ENCODE measurements at regions not wholly inside any gene's neighbourhood (a gene's known extent, or its start where the extent isn't known, plus 50 kb on each side); places are given as distances from the start of the nearest gene placed in this dataset.

GRCh38 chr12:87171356-87171755 is 857.8 kb downstream of the C12orf50 start:
- no peaks in the 10 kb centered on the region for H3K36me3 ChIP-seq
- H3K9me3 ChIP-seq, result no peaks in the 10 kb centered on the region
- no peak for TF ChIP-seq CTCF (IDR thresholded peaks at IDR 0.05)
- H3K4me1 ChIP-seq, result no peaks in the 10 kb centered on the region
- DNase-seq (no peak), ATAC-seq (no peak)
- no peak overlapping the region for H3K27ac ChIP-seq
- intact Hi-C loops (cut with DNase I), result no loop called here
- H3K4me3 ChIP-seq, result no peak overlapping the region
- no peaks in the 10 kb centered on the region for H3K27me3 ChIP-seq (ENCODE audit: low read depth)

DNA sequence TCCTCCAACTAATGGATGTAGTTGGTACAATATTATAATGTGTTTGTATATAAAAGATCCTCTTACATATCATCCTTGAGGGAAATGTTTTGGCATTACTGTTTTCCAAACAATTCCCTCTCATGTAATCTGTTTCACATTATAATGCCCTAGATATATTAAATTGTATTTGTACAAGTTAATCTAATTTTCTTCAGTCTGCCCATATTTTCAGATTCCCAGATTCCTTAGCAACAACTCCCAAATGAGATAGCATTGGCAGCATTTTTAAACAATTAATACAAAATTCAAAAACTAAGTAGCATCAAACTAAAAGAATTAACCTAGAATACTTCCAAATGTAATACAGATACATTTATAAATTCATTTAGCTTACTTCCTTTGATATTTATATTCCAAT is 860.2 kb downstream of the C12orf50 start:
- H3K27me3 ChIP-seq (ENCODE audit: low read depth), result no peaks in the 10 kb centered on the region
- no peak for TF ChIP-seq CTCF (IDR thresholded peaks at IDR 0.05)

DNA sequence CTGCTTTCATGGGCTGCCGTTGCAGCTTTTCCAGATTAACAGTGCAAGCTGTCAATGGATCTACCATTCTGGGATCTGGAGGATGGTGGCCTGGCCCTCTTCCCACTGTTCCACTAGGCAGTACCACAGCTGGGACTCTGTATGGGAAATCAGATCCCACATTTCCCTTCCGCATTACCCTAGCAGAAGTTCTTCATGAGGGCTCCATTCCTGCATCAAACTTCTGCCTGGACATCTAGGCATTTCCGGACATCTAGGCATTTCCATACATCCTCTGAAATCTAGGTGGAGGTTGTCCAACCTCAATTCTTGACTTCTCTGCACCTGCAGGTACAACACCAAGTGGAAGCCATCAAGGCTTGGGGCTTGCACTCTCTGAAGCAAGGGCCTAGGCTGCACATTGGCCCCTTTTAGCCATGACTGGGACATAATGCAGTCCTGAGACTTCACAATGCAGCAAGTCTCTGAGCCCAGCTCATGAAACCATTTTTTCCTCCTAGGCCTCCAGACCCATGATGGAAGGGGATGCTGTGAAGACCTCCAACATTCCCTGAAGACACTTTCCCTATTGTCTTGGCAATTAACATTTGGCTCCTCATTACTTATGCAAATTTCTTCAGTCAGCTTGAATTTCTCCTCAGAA is 863.3 kb downstream of the C12orf50 start:
- no peak for ATAC-seq
- TF ChIP-seq CTCF (IDR thresholded peaks at IDR 0.05), result no peak
- H3K4me3 ChIP-seq, result no peak overlapping the region
- intact Hi-C loops (cut with DNase I), result no loop called here
- H3K36me3 ChIP-seq, result no peaks in the 10 kb centered on the region
- H3K4me1 ChIP-seq, result no peaks in the 10 kb centered on the region
- H3K27me3 ChIP-seq (ENCODE audit: low read depth), result no peaks in the 10 kb centered on the region
- H3K9me3 ChIP-seq, result peaks cover 2% of the 10 kb centered on the region
- H3K27ac ChIP-seq, result no peak overlapping the region
- DNase-seq, result no peak

More for the DNA sequence above, 860.2 kb downstream of the C12orf50 start:
- intact Hi-C loops (cut with DNase I), result no loop called here
- Histone ChIP-seq H3K36me3 (no peaks in the 10 kb centered on the region), H3K4me3 (no peak overlapping the region), H3K4me1 (no peaks in the 10 kb centered on the region), H3K27ac (no peak overlapping the region), H3K9me3 (peaks cover 2% of the 10 kb centered on the region)
- ATAC-seq, result no peak
- DNase-seq, result no peak

- TF ChIP-seq CTCF (IDR thresholded peaks at IDR 0.05), result no peak
- no peak for ATAC-seq
- no peaks in the 10 kb centered on the region for H3K4me1 ChIP-seq
- H3K27ac ChIP-seq, result no peak overlapping the region
- no peaks in the 10 kb centered on the region for H3K27me3 ChIP-seq (ENCODE audit: low read depth)
- no peak overlapping the region for H3K4me3 ChIP-seq
- peaks cover 2% of the 10 kb centered on the region for H3K9me3 ChIP-seq
- intact Hi-C loops (cut with DNase I), result no loop called here
- H3K36me3 ChIP-seq, result no peaks in the 10 kb centered on the region
- no peak for DNase-seq
Measured at GRCh38 chr12:87163122-87163521, 866.1 kb downstream of the C12orf50 start.

GRCh38 chr12:87160848-87161601 is 868.2 kb downstream of the C12orf50 start:
- Histone ChIP-seq H3K27me3 (ENCODE audit: low read depth) (no peaks in the 10 kb centered on the region), H3K4me1 (no peaks in the 10 kb centered on the region), H3K27ac (no peak overlapping the region), H3K9me3 (peaks cover under 1% of the 10 kb centered on the region), H3K36me3 (no peaks in the 10 kb centered on the region), H3K4me3 (no peak overlapping the region)
- ATAC-seq (no peak), DNase-seq (no peak)
- intact Hi-C loops (cut with DNase I), result no loop called here
- TF ChIP-seq CTCF (IDR thresholded peaks at IDR 0.05), result no peak
